Osteoblast (primary cell): ENCODE measurements at regions not wholly inside any gene's neighbourhood (a gene's known extent, or its start where the extent isn't known, plus 50 kb on each side); places are given as distances from the start of the nearest gene placed in this dataset.

Experiments used
- DNase-seq: peaks from one replicate; pipeline ENCODE4 v3.0.0; 2011; ENCODE audit warnings: low spot score, mixed read lengths; ENCODE audit not compliant: insufficient read length; ENCODE audit errors: missing footprints
- H2AFZ ChIP-seq: 2 replicates; pipeline ENCODE4 v1.6.0; 2011; ENCODE audit warnings: mild to moderate bottlenecking, low read length
- H3K27ac ChIP-seq: 2 replicates; pipeline ENCODE4 v1.5.1; 2011; ENCODE audit warnings: mild to moderate bottlenecking, low read depth, low read length, moderate library complexity
- H3K27me3 ChIP-seq: 2 replicates; pipeline ENCODE4 v1.6.0; 2012; ENCODE audit warnings: mild to moderate bottlenecking, control low read depth, inconsistent platforms, low read length, moderate library complexity; ENCODE audit not compliant: insufficient read depth
- H3K36me3 ChIP-seq: 2 replicates; pipeline ENCODE4 v1.5.1; 2011; ENCODE audit warnings: mild to moderate bottlenecking, low read length, control low read depth, moderate library complexity; ENCODE audit not compliant: insufficient read depth
- H3K4me1 ChIP-seq: 2 replicates; pipeline ENCODE4 v1.5.1; 2011; ENCODE audit warnings: mild to moderate bottlenecking, low read length, control low read depth, moderate library complexity; ENCODE audit not compliant: insufficient read depth
- H3K4me2 ChIP-seq: 2 replicates; pipeline ENCODE4 v1.6.0; 2011; ENCODE audit warnings: mild to moderate bottlenecking, low read length; ENCODE audit not compliant: insufficient read depth
- H3K4me3 ChIP-seq: fragments of 200-600 bp; sonication (generic); 3 replicates; pipeline ENCODE4 v1.5.1; 2012; ENCODE audit warnings: mild to moderate bottlenecking, low read length, inconsistent platforms; ENCODE audit not compliant: insufficient read depth
- H3K79me2 ChIP-seq: 2 replicates; pipeline ENCODE4 v1.6.0; 2012; ENCODE audit warnings: mild to moderate bottlenecking, low read length, control low read depth, inconsistent platforms; ENCODE audit not compliant: insufficient read depth
- H3K9me3 ChIP-seq: 2 replicates; pipeline ENCODE4 v1.5.1; 2011; ENCODE audit warnings: low read depth, low read length, control low read depth
- H4K20me1 ChIP-seq: 2 replicates; pipeline ENCODE4 v1.6.0; 2012; ENCODE audit warnings: mild to moderate bottlenecking, low read length, control low read depth; ENCODE audit not compliant: insufficient read depth
- TF ChIP-seq, protein P1 (sequence below): IDR thresholded peaks from 2 replicates; pipeline ENCODE4 v1.5.1; 2011; ENCODE audit warnings: mild to moderate bottlenecking, low read depth, low read length, moderate library complexity; ENCODE audit errors: extremely low read depth

DNA sequence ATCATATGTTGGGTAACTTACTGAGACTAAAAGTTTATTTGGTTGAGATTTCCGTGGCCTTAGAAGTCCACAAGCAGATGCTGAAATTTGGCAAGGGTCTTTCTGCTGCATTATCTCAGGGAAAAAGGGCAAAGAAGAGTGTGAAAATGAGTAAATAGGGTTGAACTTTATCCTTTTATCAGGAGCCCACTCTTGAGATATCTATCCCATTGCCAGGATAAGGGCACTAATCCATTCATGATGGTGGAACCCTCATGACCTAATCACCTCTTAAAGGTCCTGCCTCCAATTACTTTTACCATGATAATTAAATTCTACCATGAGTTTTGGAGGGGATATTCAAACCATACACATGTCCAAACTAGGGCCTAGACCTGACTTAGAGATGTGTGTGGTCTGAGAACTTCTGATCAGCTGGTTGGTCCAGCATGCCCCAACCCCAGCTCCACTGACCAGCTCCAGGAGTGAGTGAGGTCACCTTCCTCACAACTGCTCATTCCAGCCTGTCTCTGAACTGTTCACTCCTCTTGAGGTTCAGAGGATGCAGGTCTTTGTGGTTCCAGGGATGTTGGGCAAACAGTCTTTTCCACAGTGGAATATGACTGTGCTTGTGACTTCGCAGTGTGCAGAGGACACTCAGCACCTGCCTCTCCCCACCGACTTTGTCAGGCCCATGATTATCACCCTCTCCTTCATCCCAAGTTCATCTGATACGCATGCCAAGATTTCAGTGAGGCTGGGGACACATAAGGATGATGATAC lies 130.1 kb upstream of the TOP3B start:
- Histone ChIP-seq H3K36me3 (no peaks in the 10 kb centered on the region), H4K20me1 (no peaks in the 10 kb centered on the region), H3K27me3 (no peaks in the 10 kb centered on the region), H3K4me1 (no peaks in the 10 kb centered on the region), H3K4me2 (no peak overlapping the region), H3K9me3 (no peaks in the 10 kb centered on the region), H3K27ac (no peak overlapping the region), H3K4me3 (no peak overlapping the region), H2AFZ (no peak overlapping the region), H3K79me2 (no peaks in the 10 kb centered on the region)
- TF ChIP-seq, protein P1, sequence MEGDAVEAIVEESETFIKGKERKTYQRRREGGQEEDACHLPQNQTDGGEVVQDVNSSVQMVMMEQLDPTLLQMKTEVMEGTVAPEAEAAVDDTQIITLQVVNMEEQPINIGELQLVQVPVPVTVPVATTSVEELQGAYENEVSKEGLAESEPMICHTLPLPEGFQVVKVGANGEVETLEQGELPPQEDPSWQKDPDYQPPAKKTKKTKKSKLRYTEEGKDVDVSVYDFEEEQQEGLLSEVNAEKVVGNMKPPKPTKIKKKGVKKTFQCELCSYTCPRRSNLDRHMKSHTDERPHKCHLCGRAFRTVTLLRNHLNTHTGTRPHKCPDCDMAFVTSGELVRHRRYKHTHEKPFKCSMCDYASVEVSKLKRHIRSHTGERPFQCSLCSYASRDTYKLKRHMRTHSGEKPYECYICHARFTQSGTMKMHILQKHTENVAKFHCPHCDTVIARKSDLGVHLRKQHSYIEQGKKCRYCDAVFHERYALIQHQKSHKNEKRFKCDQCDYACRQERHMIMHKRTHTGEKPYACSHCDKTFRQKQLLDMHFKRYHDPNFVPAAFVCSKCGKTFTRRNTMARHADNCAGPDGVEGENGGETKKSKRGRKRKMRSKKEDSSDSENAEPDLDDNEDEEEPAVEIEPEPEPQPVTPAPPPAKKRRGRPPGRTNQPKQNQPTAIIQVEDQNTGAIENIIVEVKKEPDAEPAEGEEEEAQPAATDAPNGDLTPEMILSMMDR: no peak
- no peak for DNase-seq

GRCh38 chr22:22111983-22112382 lies 129.4 kb upstream of the TOP3B start:
- Histone ChIP-seq H4K20me1 (no peaks in the 10 kb centered on the region), H3K4me3 (no peak overlapping the region), H3K9me3 (no peaks in the 10 kb centered on the region), H3K27me3 (no peaks in the 10 kb centered on the region), H3K36me3 (no peaks in the 10 kb centered on the region), H2AFZ (no peak overlapping the region), H3K79me2 (no peaks in the 10 kb centered on the region), H3K4me2 (no peak overlapping the region), H3K27ac (no peak overlapping the region), H3K4me1 (no peaks in the 10 kb centered on the region)
- TF ChIP-seq, protein P1: no peak
- no peak for DNase-seq

DNA sequence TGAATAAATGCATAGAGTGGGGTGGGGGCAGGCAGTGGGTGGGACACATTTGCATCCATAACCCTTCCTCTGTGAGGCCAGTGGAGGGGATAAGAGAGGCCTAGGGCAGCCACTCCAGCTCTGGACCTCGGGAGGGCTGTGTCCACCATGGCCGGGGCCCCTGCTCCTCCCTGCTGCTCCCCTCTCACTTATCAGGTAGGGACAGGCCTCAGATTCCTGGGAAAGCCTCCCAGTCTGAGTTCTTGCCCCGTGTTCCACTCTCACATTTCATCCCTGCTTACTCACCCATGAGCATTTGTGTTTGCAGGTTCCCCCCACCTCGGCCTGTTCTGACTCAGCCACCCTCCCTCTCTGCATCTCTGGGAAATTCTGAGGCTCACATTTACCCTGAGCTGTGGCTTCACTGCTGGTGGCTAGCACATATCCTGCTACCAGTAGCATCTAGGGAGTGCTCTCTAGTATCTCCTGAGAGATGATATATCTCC lies 128.7 kb upstream of the TOP3B start:
- no peaks in the 10 kb centered on the region for H3K27me3 ChIP-seq
- peak; percentile 93 for DNase-seq

DNA sequence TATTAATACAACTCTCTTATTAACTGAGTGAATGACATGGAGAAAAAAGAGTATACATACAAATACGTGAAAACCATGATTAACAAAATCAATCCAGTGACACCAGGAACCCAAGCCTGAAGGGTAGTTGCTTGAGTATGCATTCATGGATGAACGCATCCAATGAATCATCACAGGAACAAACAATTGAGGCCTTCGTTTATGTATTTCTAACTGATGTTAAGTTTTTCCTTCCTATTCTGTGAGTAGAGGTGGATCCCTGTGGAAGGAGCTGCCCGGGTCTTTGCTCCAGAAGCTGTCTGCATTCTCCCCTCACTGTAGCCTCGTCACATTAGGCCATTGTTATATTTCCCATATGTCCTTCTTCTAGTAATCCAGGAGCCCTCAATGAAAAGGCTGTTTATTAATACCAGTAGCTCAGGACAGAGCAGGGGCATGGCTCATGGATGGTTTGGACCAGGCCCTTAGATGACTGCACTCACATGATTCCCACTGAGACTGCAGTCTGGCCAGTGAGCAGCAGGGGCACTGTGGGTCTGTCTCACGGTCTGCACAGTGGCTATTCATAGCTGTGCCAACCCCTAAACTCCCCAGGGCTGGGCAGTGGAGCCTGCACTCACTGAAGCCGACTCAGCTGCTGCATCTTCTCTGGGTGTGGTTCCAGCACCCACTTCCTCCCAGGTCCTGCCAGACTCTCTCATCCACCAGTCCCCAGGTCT lies 128.1 kb upstream of the TOP3B start:
- TF ChIP-seq, protein P1: peak; percentile 58
- Histone ChIP-seq H3K27me3 (no peaks in the 10 kb centered on the region), H3K79me2 (no peaks in the 10 kb centered on the region), H3K36me3 (no peaks in the 10 kb centered on the region), H2AFZ (no peak overlapping the region), H3K27ac (no peak overlapping the region), H3K9me3 (no peaks in the 10 kb centered on the region), H3K4me1 (no peaks in the 10 kb centered on the region), H4K20me1 (no peaks in the 10 kb centered on the region), H3K4me3 (no peak overlapping the region), H3K4me2 (no peak overlapping the region)
- DNase-seq: peak; percentile 89

More for the DNA sequence above, 128.7 kb upstream of the TOP3B start:
- Histone ChIP-seq H3K36me3 (no peaks in the 10 kb centered on the region), H4K20me1 (no peaks in the 10 kb centered on the region), H3K79me2 (no peaks in the 10 kb centered on the region), H3K4me3 (no peak overlapping the region), H3K9me3 (no peaks in the 10 kb centered on the region), H3K27ac (no peak overlapping the region), H2AFZ (no peak overlapping the region), H3K4me2 (no peak overlapping the region), H3K4me1 (no peaks in the 10 kb centered on the region)
- TF ChIP-seq, protein P1: no peak
